ENCODE measurements at regions not wholly inside any gene's neighbourhood (a gene's known extent, or its start where the extent isn't known, plus 50 kb on each side); places are given as distances from the start of the nearest gene placed in this dataset.

GRCh38 chr10:106226142-106226541, 938.4 kb downstream of the SORCS1 start:
- POLR2A ChIA-PET (ENCODE audit: partially characterized antibody): no interaction called here
- H4K20me1 ChIP-seq (replicated peaks in 1 of 2; ENCODE audit: control insufficient read depth in 1 of 2, insufficient read depth in 2 of 2, low read length in 2 of 2): no peaks in the 10 kb centered on the region
- no peaks in the 10 kb centered on the region for H3K79me1 ChIP-seq (ENCODE audit: low read depth, low read length)
- H2BK20ac ChIP-seq (ENCODE audit: low read length): no peak overlapping the region
- no peak overlapping the region for H3K27ac ChIP-seq (ENCODE audit: low read depth, low read length)
- DNase-seq (ENCODE audit: low read depth in 1 of 2, low spot score in 2 of 2) (no peak), FAIRE-seq (no peak)
- no peak overlapping the region for H4K8ac ChIP-seq (ENCODE audit: extremely low read depth, insufficient read depth, low read length)
- no peak overlapping the region for H3K14ac ChIP-seq (ENCODE audit: insufficient read length)
- no peak overlapping the region for H3K23ac ChIP-seq (ENCODE audit: insufficient read length)
- H4K5ac ChIP-seq (ENCODE audit: insufficient read length, low read depth, low read length): no peak overlapping the region
- 100% methylated on average over 1 of the region's 1 CpG; no CpG with 5 or more reads in 1 of the 2 experiments for WGBS, 2 experiments (ENCODE audit: extremely low coverage in 1 of 2, insufficient coverage in 1 of 2, insufficient read length in 1 of 2, insufficient replicate concordance in 2 of 2, low coverage in 1 of 2, low lambda C conversion rate in 2 of 2, missing lambda C conversion rate in 1 of 2)
- no peak overlapping the region for H3K18ac ChIP-seq (ENCODE audit: extremely low read depth, low read length)
- H2BK15ac ChIP-seq (ENCODE audit: low read length): no peak overlapping the region
- H3K9ac ChIP-seq (replicated peaks in 1 of 4; ENCODE audit: extremely low read depth in 1 of 4, low read depth in 3 of 4, low read length in 3 of 4): no peak overlapping the region
- H2BK12ac ChIP-seq (ENCODE audit: low read depth, low read length): no peak overlapping the region
- no peak overlapping the region for H4K91ac ChIP-seq (replicated peaks; ENCODE audit: insufficient read length, low read length)
- H2AFZ ChIP-seq (ENCODE audit: low read length): no peak overlapping the region
- no peaks in the 10 kb centered on the region for H3K9me3 ChIP-seq (ENCODE audit: insufficient read depth in 2 of 2, low read depth in 1 of 2, low read length in 1 of 2)
- no peaks in the 10 kb centered on the region for H3K36me3 ChIP-seq (ENCODE audit: control insufficient read depth in 2 of 4, insufficient read depth in 4 of 4, low read length in 3 of 4)
- H2AK5ac ChIP-seq (ENCODE audit: low read depth, low read length): no peak overlapping the region
- no peak overlapping the region for H2BK120ac ChIP-seq (replicated peaks; ENCODE audit: low read depth, low read length)
- no peak overlapping the region for H3K4me3 ChIP-seq (ENCODE audit: extremely low read depth in 1 of 4, insufficient read depth in 2 of 4, low read depth in 3 of 4, low read length in 4 of 4)
- H3K23me2 ChIP-seq (ENCODE audit: low read depth, low read length): no peaks in the 10 kb centered on the region
- H3K56ac ChIP-seq (replicated peaks; ENCODE audit: insufficient read length, low read depth, low read length): no peak overlapping the region
- TF ChIP-seq HDAC6 (IDR thresholded peaks at IDR 0.05; ENCODE audit: low read depth, low read length) (no peak), TEAD4 (IDR thresholded peaks at IDR 0.05; ENCODE audit: low read depth, low read length) (no peak), E2F6 (IDR thresholded peaks at IDR 0.05) (no peak), RXRA (IDR thresholded peaks at IDR 0.05; ENCODE audit: insufficient read depth, low read depth, low read length) (no peak), ASH2L (IDR thresholded peaks at IDR 0.05; ENCODE audit: low read length) (no peak), ATF2 (IDR thresholded peaks at IDR 0.05; ENCODE audit: low read length) (no peak), BACH1 (IDR thresholded peaks at IDR 0.05; ENCODE audit: low read length) (no peak), TBP (IDR thresholded peaks at IDR 0.05; ENCODE audit: low read depth, low read length) (no peak), YY1 (IDR thresholded peaks at IDR 0.05; ENCODE audit: low read depth, low read length) (no peak), NRF1 (IDR thresholded peaks at IDR 0.05; ENCODE audit: low read depth, low read length) (no peak), CBX5 (IDR thresholded peaks at IDR 0.05; ENCODE audit: low read depth, low read length) (no peak)
- H3K4me2 ChIP-seq (ENCODE audit: insufficient read depth in 1 of 2, low read depth in 2 of 2, low read length in 2 of 2): no peak overlapping the region
- CTCF ChIA-PET (ENCODE audit: partially characterized antibody): interaction anchor here (1.0 kb wide), 1 partner anchor 128 kb away, joined by 3 read pairs; no protein-coding TSS in a partner anchor
- H3K79me2 ChIP-seq (ENCODE audit: control insufficient read depth in 1 of 2, insufficient read depth in 2 of 2, low read length in 2 of 2): no peaks in the 10 kb centered on the region
- no peaks in the 10 kb centered on the region for H3K27me3 ChIP-seq (replicated peaks in 1 of 4; ENCODE audit: control insufficient read depth in 3 of 4, extremely low read depth in 1 of 4, insufficient read depth in 3 of 4, low read length in 3 of 4)
- no peaks in the 10 kb centered on the region for H3K4me1 ChIP-seq (replicated peaks in 1 of 4; ENCODE audit: control insufficient read depth in 3 of 4, insufficient read depth in 4 of 4, low read length in 3 of 4)
- H2BK5ac ChIP-seq (ENCODE audit: low read depth, low read length): no peak overlapping the region
- no peak overlapping the region for H3K4ac ChIP-seq (replicated peaks; ENCODE audit: insufficient read length, low read depth, low read length)
